Panc1 (cell line): ENCODE measurements at regions not wholly inside any gene's neighbourhood (a gene's known extent, or its start where the extent isn't known, plus 50 kb on each side); places are given as distances from the start of the nearest gene placed in this dataset.

Experiments
- TF ChIP-seq, protein P1 (sequence below): fragments of 450-650 bp; IDR thresholded peaks from 2 replicates; pipeline ENCODE4 v1.5.1; 2017; ENCODE audit warnings: mild to moderate bottlenecking
- TF ChIP-seq, protein P2 (sequence below), 2 experiments: IDR thresholded peaks; 2 replicates each; pipeline ENCODE4 v1.6.1; 2011 to 2012; ENCODE audit warnings: low read depth in 2 of 2, control low read depth in 1 of 2, low read length in 1 of 2, mild to moderate bottlenecking in 1 of 2, moderate library complexity in 1 of 2; ENCODE audit not compliant: insufficient read depth in 1 of 2

DNA sequence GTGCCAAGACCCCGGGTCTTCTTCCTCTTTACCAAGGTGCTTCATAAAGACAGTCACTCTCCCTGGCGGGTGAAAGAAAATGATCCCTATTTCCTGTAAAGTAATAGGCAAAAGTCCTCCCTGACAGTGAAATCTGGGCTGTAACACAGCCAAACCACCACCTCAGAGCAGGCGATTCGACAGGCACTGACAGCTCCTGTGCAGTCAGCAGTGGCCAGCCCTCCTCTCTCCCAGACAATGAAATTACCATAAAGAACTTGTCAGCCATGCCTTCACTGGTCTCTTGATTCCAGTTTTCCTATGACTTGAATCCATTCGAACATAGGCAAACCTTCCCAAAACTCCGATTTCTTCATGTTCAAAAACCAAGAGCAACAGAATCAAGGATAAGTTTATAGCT, 492.2 kb upstream of the DAB1 start:
- TF ChIP-seq, protein P1, sequence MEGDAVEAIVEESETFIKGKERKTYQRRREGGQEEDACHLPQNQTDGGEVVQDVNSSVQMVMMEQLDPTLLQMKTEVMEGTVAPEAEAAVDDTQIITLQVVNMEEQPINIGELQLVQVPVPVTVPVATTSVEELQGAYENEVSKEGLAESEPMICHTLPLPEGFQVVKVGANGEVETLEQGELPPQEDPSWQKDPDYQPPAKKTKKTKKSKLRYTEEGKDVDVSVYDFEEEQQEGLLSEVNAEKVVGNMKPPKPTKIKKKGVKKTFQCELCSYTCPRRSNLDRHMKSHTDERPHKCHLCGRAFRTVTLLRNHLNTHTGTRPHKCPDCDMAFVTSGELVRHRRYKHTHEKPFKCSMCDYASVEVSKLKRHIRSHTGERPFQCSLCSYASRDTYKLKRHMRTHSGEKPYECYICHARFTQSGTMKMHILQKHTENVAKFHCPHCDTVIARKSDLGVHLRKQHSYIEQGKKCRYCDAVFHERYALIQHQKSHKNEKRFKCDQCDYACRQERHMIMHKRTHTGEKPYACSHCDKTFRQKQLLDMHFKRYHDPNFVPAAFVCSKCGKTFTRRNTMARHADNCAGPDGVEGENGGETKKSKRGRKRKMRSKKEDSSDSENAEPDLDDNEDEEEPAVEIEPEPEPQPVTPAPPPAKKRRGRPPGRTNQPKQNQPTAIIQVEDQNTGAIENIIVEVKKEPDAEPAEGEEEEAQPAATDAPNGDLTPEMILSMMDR, result no peak
- TF ChIP-seq, protein P2, sequence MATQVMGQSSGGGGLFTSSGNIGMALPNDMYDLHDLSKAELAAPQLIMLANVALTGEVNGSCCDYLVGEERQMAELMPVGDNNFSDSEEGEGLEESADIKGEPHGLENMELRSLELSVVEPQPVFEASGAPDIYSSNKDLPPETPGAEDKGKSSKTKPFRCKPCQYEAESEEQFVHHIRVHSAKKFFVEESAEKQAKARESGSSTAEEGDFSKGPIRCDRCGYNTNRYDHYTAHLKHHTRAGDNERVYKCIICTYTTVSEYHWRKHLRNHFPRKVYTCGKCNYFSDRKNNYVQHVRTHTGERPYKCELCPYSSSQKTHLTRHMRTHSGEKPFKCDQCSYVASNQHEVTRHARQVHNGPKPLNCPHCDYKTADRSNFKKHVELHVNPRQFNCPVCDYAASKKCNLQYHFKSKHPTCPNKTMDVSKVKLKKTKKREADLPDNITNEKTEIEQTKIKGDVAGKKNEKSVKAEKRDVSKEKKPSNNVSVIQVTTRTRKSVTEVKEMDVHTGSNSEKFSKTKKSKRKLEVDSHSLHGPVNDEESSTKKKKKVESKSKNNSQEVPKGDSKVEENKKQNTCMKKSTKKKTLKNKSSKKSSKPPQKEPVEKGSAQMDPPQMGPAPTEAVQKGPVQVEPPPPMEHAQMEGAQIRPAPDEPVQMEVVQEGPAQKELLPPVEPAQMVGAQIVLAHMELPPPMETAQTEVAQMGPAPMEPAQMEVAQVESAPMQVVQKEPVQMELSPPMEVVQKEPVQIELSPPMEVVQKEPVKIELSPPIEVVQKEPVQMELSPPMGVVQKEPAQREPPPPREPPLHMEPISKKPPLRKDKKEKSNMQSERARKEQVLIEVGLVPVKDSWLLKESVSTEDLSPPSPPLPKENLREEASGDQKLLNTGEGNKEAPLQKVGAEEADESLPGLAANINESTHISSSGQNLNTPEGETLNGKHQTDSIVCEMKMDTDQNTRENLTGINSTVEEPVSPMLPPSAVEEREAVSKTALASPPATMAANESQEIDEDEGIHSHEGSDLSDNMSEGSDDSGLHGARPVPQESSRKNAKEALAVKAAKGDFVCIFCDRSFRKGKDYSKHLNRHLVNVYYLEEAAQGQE (IDR thresholded peaks at IDR 0.05; ENCODE audit: insufficient read depth in 1 of 2, low read depth in 2 of 2, low read length in 1 of 2), result no peak
